B cell (primary cell): ENCODE measurements at regions not wholly inside any gene's neighbourhood (a gene's known extent, or its start where the extent isn't known, plus 50 kb on each side); places are given as distances from the start of the nearest gene placed in this dataset.

Experiments
- ATAC-seq: fragments of 200-7000 bp; cut with Tn5 transposase; one replicate; pipeline ENCODE4 v1.10.0; 2021; ENCODE audit warnings: low read depth, mild to moderate bottlenecking, moderate number of reproducible peaks, moderate library complexity
- CTCF ChIA-PET: fragments of 350-600 bp; sonication (Branson Sonifier 250); formaldehyde crosslinking; loops from one replicate; lab custom pipeline; 2021; ENCODE audit warnings: antibody characterized with exemption, inconsistent platforms; lab: Charles Lee
- POLR2A ChIA-PET: fragments of 350-600 bp; sonication (Branson Sonifier 250); formaldehyde crosslinking; loops from one replicate; lab custom pipeline; 2021; ENCODE audit warnings: antibody characterized with exemption; lab: Charles Lee
- DNase-seq: peaks from one replicate; pipeline ENCODE4 v3.0.0; 2013
- H2AFZ ChIP-seq: 2 replicates; pipeline ENCODE4 v1.6.1; 2012; ENCODE audit warnings: mild to moderate bottlenecking, low read depth, low read length; ENCODE audit not compliant: insufficient read depth, poor library complexity, severe bottlenecking
- H3K27ac ChIP-seq, 2 donors: 1 replicate in 1 of 2; 2 replicates in 1 of 2; pipeline ENCODE4 v1.5.1; 2012 to 2013; ENCODE audit warnings: low read length in 2 of 2, mild to moderate bottlenecking in 2 of 2, moderate library complexity in 1 of 2
- H3K27me3 ChIP-seq, 4 experiments: fragments of 200-600 bp in 1 of 4; sonication (generic) in 1 of 4; replicated peaks in 1 of 4; 1 replicate in 2 of 4; 2 replicates in 2 of 4; pipeline versions ENCODE4 v1.6.1 to v1.7.0; 2013 to 2016; ENCODE audit warnings: low read length in 3 of 4, mild to moderate bottlenecking in 2 of 4, mixed read lengths in 1 of 4, moderate library complexity in 1 of 4; ENCODE audit not compliant: insufficient read depth in 4 of 4, control insufficient read depth in 3 of 4; ENCODE audit errors: control extremely low read depth in 1 of 4
- H3K36me3 ChIP-seq, 2 experiments: replicated peaks in 1 of 2; 1 replicate in 1 of 2; 2 replicates in 1 of 2; pipeline versions ENCODE4 v1.6.1 to v1.7.1; 2013; ENCODE audit warnings: low read length in 1 of 2; ENCODE audit not compliant: insufficient read depth in 2 of 2, control insufficient read depth in 1 of 2; ENCODE audit errors: control extremely low read depth in 1 of 2, extremely low read depth in 1 of 2
- H3K4me1 ChIP-seq, 2 donors: fragments of 200-600 bp in 1 of 2; sonication (generic) in 1 of 2; 1 replicate in 1 of 2; 2 replicates in 1 of 2; pipeline versions ENCODE4 v1.5.1 to v1.6.1; 2013 to 2017; ENCODE audit warnings: low read length in 2 of 2; ENCODE audit not compliant: control insufficient read depth in 2 of 2, insufficient read depth in 2 of 2
- H3K4me2 ChIP-seq: replicated peaks from 2 replicates; pipeline ENCODE3; 2012; ENCODE audit warnings: mild to moderate bottlenecking, low read depth, low read length; ENCODE audit not compliant: poor library complexity, severe bottlenecking
- H3K4me3 ChIP-seq, 5 experiments: fragments of 200-600 bp in 1 of 5; sonication (generic) in 1 of 5; 1 replicate in 3 of 5; 2 replicates in 2 of 5; pipeline versions ENCODE4 v1.5.1 to v1.7.0; 2011 to 2016; ENCODE audit warnings: low read length in 4 of 5, mild to moderate bottlenecking in 4 of 5, low read depth in 2 of 5, control low read depth in 1 of 5, moderate library complexity in 1 of 5; ENCODE audit not compliant: insufficient read depth in 1 of 5; ENCODE audit errors: control extremely low read depth in 1 of 5, extremely low read depth in 1 of 5
- H3K79me2 ChIP-seq: fragments of 200-600 bp; sonication (generic); one replicate; pipeline ENCODE4 v1.6.0; 2016; ENCODE audit warnings: low read length; ENCODE audit not compliant: control insufficient read depth, insufficient read depth
- H3K9ac ChIP-seq: fragments of 200-600 bp; sonication (generic); 2 replicates; pipeline ENCODE4 v1.6.1; 2017; ENCODE audit warnings: mild to moderate bottlenecking, low read length, moderate library complexity
- H3K9me3 ChIP-seq, 3 donors: one replicate each; pipeline versions ENCODE4 v1.6.1 to v1.7.1; 2013; ENCODE audit warnings: low read length in 2 of 3; ENCODE audit not compliant: control insufficient read depth in 2 of 3, insufficient read depth in 1 of 3; ENCODE audit errors: control extremely low read depth in 1 of 3
- H4K20me1 ChIP-seq: 2 replicates; pipeline ENCODE4 v1.6.0; 2012; ENCODE audit warnings: mild to moderate bottlenecking, low read length; ENCODE audit not compliant: insufficient read depth, control insufficient read depth, poor library complexity, severe bottlenecking
- H3K27ac Mint-ChIP-seq: one replicate; pipeline ENCODE4 v1.8.0; 2021; ENCODE audit warnings: mixed read lengths
- H3K27me3 Mint-ChIP-seq: one replicate; pipeline ENCODE4 v1.8.0; 2021; ENCODE audit warnings: mixed read lengths
- H3K4me1 Mint-ChIP-seq: one replicate; pipeline ENCODE4 v1.8.0; 2021; ENCODE audit warnings: mixed read lengths
- H3K4me3 Mint-ChIP-seq: one replicate; pipeline ENCODE4 v1.8.0; 2021; ENCODE audit warnings: mixed read lengths
- H3K9me3 Mint-ChIP-seq: one replicate; pipeline ENCODE4 v1.8.0; 2022; ENCODE audit warnings: mixed read lengths; ENCODE audit not compliant: insufficient read depth
- CTCF ChIP-seq: fragments of 200-600 bp; IDR thresholded peaks from one replicate; pipeline ENCODE4 v1.8.0; 2022; ENCODE audit warnings: antibody characterized with exemption, mild to moderate bottlenecking
- EZH2 ChIP-seq: IDR thresholded peaks from 2 replicates; pipeline ENCODE4 v1.6.1; 2012; ENCODE audit warnings: borderline replicate concordance, low read depth, mild to moderate bottlenecking, moderate library complexity, low read length; ENCODE audit not compliant: insufficient read depth, poor library complexity, severe bottlenecking
- WGBS: methylation state at CpG from one replicate; pipeline ENCODE4 v1.1.5; 2013; ENCODE audit warnings: missing lambda C conversion rate; ENCODE audit not compliant: insufficient coverage; 5-methylcytosine and 5-hydroxymethylcytosine counted together
- intact Hi-C: fragments of 100-400 bp; cut with micrococcal nuclease; formaldehyde crosslinking; loops from one replicate; pipeline ENCODE4 v1.10.0; 2022

DNA sequence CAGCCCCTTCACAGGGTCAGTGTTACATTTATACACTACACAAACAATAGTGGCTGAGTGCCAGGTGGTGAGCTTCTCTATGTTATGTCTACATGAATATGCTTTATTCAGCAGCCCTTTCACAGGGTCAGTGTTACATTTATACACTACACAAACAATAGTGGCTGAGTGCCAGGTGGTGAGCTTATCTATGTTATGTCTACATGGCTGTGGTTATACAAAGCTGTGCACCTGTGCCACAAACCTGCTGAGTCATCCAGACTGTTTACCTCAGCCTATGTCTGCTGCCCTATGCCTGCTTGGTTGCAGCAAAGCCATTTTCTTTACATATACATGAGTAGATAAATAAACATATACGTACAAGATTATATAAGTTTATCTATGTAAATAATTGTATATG lies 76.5 kb downstream of the ZNF726 start:
- peaks cover 0 to 3% (median 2%) of the 10 kb centered on the region in 3 donors for H3K9me3 ChIP-seq
- CTCF ChIA-PET = no interaction called here
- no peak overlapping the region for H3K4me2 ChIP-seq
- H3K4me1 Mint-ChIP-seq = no peaks in the 10 kb centered on the region
- no peak for DNase-seq
- no peaks in the 10 kb centered on the region for H3K36me3 ChIP-seq
- no CpG with 5 or more reads among the region's 1 CpG for WGBS
- H3K9me3 Mint-ChIP-seq = peaks cover 6% of the 10 kb centered on the region
- no peak for ATAC-seq
- H3K9ac ChIP-seq = no peak overlapping the region
- no peak overlapping the region for H3K4me3 Mint-ChIP-seq
- intact Hi-C loops = no loop called here
- H2AFZ ChIP-seq = no peak overlapping the region
- H3K4me1 ChIP-seq = no peaks in the 10 kb centered on the region
- H3K27ac Mint-ChIP-seq = no peak overlapping the region
- POLR2A ChIA-PET = no interaction called here
- no peaks in the 10 kb centered on the region for H4K20me1 ChIP-seq
- TF ChIP-seq EZH2 (no peak), CTCF (no peak)
- no peaks in the 10 kb centered on the region for H3K27me3 Mint-ChIP-seq
- no peaks in the 10 kb centered on the region for H3K27me3 ChIP-seq
- no peak overlapping the region for H3K4me3 ChIP-seq
- H3K79me2 ChIP-seq = no peaks in the 10 kb centered on the region
- H3K27ac ChIP-seq = no peak overlapping the region

- Histone ChIP-seq H3K4me2 (no peak overlapping the region), H3K9ac (no peak overlapping the region), H3K4me3 (no peak overlapping the region), H2AFZ (no peak overlapping the region), H3K36me3 (no peaks in the 10 kb centered on the region), H3K4me1 (no peaks in the 10 kb centered on the region), H3K79me2 (no peaks in the 10 kb centered on the region), H4K20me1 (no peaks in the 10 kb centered on the region), H3K27me3 (no peaks in the 10 kb centered on the region), H3K27ac (no peak overlapping the region), H3K9me3 (peaks cover 2 to 11% (median 5%) of the 10 kb centered on the region in 3 donors)
- no peak for DNase-seq
- no peak overlapping the region for H3K4me3 Mint-ChIP-seq
- no peak for TF ChIP-seq EZH2
- TF ChIP-seq CTCF = no peak
- ChIA-PET POLR2A (no interaction called here), CTCF (no interaction called here)
- no peak for ATAC-seq
- WGBS = 80% methylated on average over 1 of the region's 3 CpGs
- intact Hi-C loops = no loop called here
- no peak overlapping the region for H3K27ac Mint-ChIP-seq
- H3K4me1 Mint-ChIP-seq = no peaks in the 10 kb centered on the region
- no peaks in the 10 kb centered on the region for H3K27me3 Mint-ChIP-seq
- peaks cover 12% of the 10 kb centered on the region for H3K9me3 Mint-ChIP-seq
Measured at GRCh38 chr19:23992348-23992747, 77.7 kb downstream of the ZNF726 start.
